ENCODE measurements at regions not wholly inside any gene's neighbourhood (a gene's known extent, or its start where the extent isn't known, plus 50 kb on each side); places are given as distances from the start of the nearest gene placed in this dataset.

DNA sequence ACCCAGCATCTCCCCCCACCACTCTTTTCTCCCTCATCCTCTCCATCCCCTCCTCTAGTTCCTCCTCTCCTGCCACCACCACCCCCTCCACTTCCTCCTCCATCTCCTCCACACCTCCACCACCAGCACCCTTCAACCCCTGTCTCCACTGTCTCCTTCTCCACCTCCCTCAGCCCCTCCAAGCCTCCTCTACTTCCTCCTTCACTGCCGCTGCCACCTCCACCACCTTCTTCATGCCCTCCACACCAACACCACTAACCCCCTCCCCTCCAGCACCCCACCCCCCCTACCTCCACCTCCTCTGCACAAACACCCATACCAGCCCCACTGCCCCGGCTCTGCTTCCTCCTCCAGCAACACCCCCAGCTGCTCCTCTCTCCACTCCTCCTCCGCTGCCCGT, 88.0 kb downstream of the HES1 start:
- Mint-ChIP-seq H3K9me3 (peaks cover 0 to 2% (median 0%) of the 10 kb centered on the region in 5 donors), H3K27me3 (peaks cover 21 to 65% of the 10 kb centered on the region in 2 donors), H3K27ac (no peak overlapping the region), H3K4me1 (peaks cover 0 to 6% (median 0%) of the 10 kb centered on the region in 3 donors), H3K4me3 (no peak overlapping the region), H3K36me3 (no peaks in the 10 kb centered on the region)
- H3K4me1 ChIP-seq (ENCODE audit: insufficient read depth, low read length), result no peaks in the 10 kb centered on the region
- no peak overlapping the region for H3K27ac ChIP-seq (ENCODE audit: low read depth, low read length)
- H3K4me3 ChIP-seq (ENCODE audit: low read length), result no peak overlapping the region
- no peaks in the 10 kb centered on the region for H3K36me3 ChIP-seq (ENCODE audit: insufficient read depth, low read length)
- H3K27me3 ChIP-seq (ENCODE audit: insufficient read depth, low read length, poor library complexity, severe bottlenecking), result no peaks in the 10 kb centered on the region
- no peaks in the 10 kb centered on the region for H3K9me3 ChIP-seq (ENCODE audit: low read length)
- CTCF ChIA-PET, result no interaction called here
- POLR2A ChIA-PET, result no interaction called here
- no peak for DNase-seq

DNA sequence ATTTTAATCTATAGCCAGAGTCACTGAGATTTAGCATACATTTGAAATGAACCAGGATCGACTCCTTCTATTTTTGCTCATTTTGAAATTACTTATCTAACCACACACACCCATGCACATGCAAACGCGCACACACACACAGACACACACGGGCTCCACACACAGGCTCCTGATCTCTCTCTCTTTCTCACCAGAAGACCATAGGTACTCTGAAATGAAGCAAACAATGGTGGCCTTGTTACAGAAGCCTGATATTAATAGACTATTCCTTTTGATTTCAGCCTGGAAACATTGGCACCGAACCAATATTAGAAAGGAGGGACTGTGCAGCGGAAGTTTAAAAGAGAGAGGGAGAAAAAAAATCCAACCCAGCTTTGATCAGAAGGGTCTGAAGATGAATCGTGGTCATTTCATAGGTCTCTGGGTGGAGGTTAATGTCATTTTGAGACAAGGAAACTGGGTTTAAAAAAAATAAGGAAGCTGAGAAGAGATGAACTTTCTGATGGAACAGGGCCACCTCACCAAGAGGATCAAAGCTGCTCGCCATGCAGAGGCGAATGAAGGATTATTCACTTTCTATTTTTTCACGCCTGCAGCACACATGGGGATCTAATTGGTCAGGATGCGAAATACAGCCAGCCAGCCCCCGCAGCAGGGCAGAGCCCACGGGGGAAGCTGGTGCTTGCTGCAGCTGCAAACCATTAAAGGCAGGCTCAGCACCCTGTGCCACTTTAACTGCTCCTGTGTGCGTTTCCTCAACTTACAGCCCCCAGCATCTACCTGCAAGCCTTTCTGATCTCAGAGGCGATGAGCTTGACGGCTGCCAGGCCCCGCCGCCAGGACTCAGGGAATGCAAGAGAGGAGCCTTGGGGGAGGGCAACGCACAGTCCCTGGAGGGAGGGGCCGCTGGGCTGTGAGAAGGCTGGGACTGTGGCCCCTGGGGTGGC, 88.8 kb downstream of the HES1 start:
- Histone ChIP-seq H3K4me3 (ENCODE audit: low read length) (no peak overlapping the region), H3K36me3 (ENCODE audit: insufficient read depth, low read length) (no peaks in the 10 kb centered on the region), H3K9me3 (ENCODE audit: low read length) (no peaks in the 10 kb centered on the region), H3K27me3 (ENCODE audit: insufficient read depth, low read length, poor library complexity, severe bottlenecking) (no peaks in the 10 kb centered on the region), H3K4me1 (ENCODE audit: insufficient read depth, low read length) (no peaks in the 10 kb centered on the region), H3K27ac (ENCODE audit: low read depth, low read length) (no peak overlapping the region)
- Mint-ChIP-seq H3K4me3 (no peak overlapping the region), H3K27me3 (peaks cover 21 to 63% of the 10 kb centered on the region in 2 donors), H3K9me3 (peaks cover 0 to 2% (median 0%) of the 10 kb centered on the region in 5 donors), H3K36me3 (no peaks in the 10 kb centered on the region), H3K27ac (no peak overlapping the region), H3K4me1 (peaks cover 0 to 6% (median 0%) of the 10 kb centered on the region in 3 donors)
- ChIA-PET CTCF (no interaction called here), POLR2A (no interaction called here)
- no peak for DNase-seq

DNA sequence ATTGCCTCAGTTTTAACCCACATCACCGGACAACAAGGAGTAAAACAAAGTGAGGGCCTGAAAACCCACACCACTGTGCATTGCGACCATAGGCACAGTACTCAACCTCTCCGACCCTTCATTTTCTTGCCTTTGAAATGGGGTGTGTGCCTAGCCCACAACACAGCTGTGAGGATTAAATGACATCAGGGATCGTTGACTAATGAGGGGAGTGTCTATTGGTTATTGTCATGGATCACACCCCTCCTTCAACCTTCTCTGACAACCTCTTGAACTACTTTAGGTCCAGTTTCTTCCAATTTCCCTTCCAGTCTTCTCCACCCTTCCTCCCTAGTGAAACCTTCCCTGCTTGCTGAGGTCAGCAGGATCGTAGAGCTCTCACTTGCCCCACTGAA, 89.5 kb downstream of the HES1 start:
- Mint-ChIP-seq H3K4me3 (no peak overlapping the region), H3K9me3 (peaks cover 0 to 2% (median 0%) of the 10 kb centered on the region in 5 donors), H3K27ac (no peak overlapping the region), H3K36me3 (no peaks in the 10 kb centered on the region), H3K4me1 (peaks cover 0 to 6% (median 0%) of the 10 kb centered on the region in 3 donors), H3K27me3 (peaks cover 22 to 59% of the 10 kb centered on the region in 2 donors)
- no peak for DNase-seq
- Histone ChIP-seq H3K27ac (ENCODE audit: low read depth, low read length) (no peak overlapping the region), H3K9me3 (ENCODE audit: low read length) (no peaks in the 10 kb centered on the region), H3K4me3 (ENCODE audit: low read length) (no peak overlapping the region), H3K27me3 (ENCODE audit: insufficient read depth, low read length, poor library complexity, severe bottlenecking) (no peaks in the 10 kb centered on the region), H3K36me3 (ENCODE audit: insufficient read depth, low read length) (no peaks in the 10 kb centered on the region), H3K4me1 (ENCODE audit: insufficient read depth, low read length) (no peaks in the 10 kb centered on the region)
- POLR2A ChIA-PET, result no interaction called here
- CTCF ChIA-PET, result no interaction called here

GRCh38 chr3:194225988-194226663, 90.2 kb downstream of the HES1 start:
- Histone ChIP-seq H3K4me3 (ENCODE audit: low read length) (no peak overlapping the region), H3K36me3 (ENCODE audit: insufficient read depth, low read length) (no peaks in the 10 kb centered on the region), H3K27ac (ENCODE audit: low read depth, low read length) (no peak overlapping the region), H3K9me3 (ENCODE audit: low read length) (no peaks in the 10 kb centered on the region), H3K4me1 (ENCODE audit: insufficient read depth, low read length) (no peaks in the 10 kb centered on the region), H3K27me3 (ENCODE audit: insufficient read depth, low read length, poor library complexity, severe bottlenecking) (no peaks in the 10 kb centered on the region)
- no peak overlapping the region for H3K4me3 Mint-ChIP-seq
- DNase-seq, result no peak
- H3K27ac Mint-ChIP-seq, result no peak overlapping the region
- H3K9me3 Mint-ChIP-seq, result peaks cover 0 to 2% (median 0%) of the 10 kb centered on the region in 5 donors
- H3K27me3 Mint-ChIP-seq, result peaks cover 22 to 61% of the 10 kb centered on the region in 2 donors
- no peaks in the 10 kb centered on the region for H3K36me3 Mint-ChIP-seq
- ChIA-PET CTCF (no interaction called here), POLR2A (no interaction called here)
- peaks cover 0 to 6% (median 0%) of the 10 kb centered on the region in 3 donors for H3K4me1 Mint-ChIP-seq

GRCh38 chr3:194231929-194232832, 96.2 kb downstream of the HES1 start:
- H3K36me3 Mint-ChIP-seq, result peaks cover 0 to 1% (median 0%) of the 10 kb centered on the region in 3 donors
- H3K4me1 ChIP-seq (ENCODE audit: insufficient read depth, low read length), result no peaks in the 10 kb centered on the region
- no peak overlapping the region for H3K27ac Mint-ChIP-seq
- ChIA-PET POLR2A (no interaction called here), CTCF (no interaction called here)
- no peak for DNase-seq
- no peaks in the 10 kb centered on the region for H3K4me1 Mint-ChIP-seq
- no peaks in the 10 kb centered on the region for H3K27me3 ChIP-seq (ENCODE audit: insufficient read depth, low read length, poor library complexity, severe bottlenecking)
- peaks cover 0 to 2% (median 0%) of the 10 kb centered on the region in 5 donors for H3K9me3 Mint-ChIP-seq
- H3K27me3 Mint-ChIP-seq, result peaks cover 9 to 69% of the 10 kb centered on the region in 2 donors
- no peaks in the 10 kb centered on the region for H3K36me3 ChIP-seq (ENCODE audit: insufficient read depth, low read length)
- H3K4me3 ChIP-seq (ENCODE audit: low read length), result no peak overlapping the region
- no peak overlapping the region for H3K4me3 Mint-ChIP-seq
- no peaks in the 10 kb centered on the region for H3K9me3 ChIP-seq (ENCODE audit: low read length)
- H3K27ac ChIP-seq (ENCODE audit: low read depth, low read length), result no peak overlapping the region

DNA sequence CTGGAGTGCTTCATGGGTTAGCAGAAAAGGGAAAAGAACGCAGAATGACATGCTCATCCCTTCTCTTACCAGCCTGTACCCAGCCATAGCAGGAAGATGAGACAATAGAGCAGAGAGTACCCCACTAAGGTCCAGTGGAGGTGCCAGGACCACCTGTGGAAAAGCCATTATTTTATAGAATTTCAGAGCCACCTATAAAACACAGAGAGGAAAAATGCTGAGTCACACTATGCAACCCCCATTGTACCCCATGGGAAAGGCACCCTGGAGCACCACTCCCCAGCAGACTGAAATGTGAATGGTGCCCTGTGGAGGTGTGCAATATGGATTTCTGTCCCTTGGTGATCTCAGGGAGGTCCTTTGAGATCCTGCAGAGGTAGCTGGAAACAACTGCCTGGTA, 97.2 kb downstream of the HES1 start:
- no peak for DNase-seq
- Histone ChIP-seq H3K4me1 (ENCODE audit: insufficient read depth, low read length) (no peaks in the 10 kb centered on the region), H3K4me3 (ENCODE audit: low read length) (no peak overlapping the region), H3K27ac (ENCODE audit: low read depth, low read length) (no peak overlapping the region), H3K9me3 (ENCODE audit: low read length) (no peaks in the 10 kb centered on the region), H3K27me3 (ENCODE audit: insufficient read depth, low read length, poor library complexity, severe bottlenecking) (no peaks in the 10 kb centered on the region), H3K36me3 (ENCODE audit: insufficient read depth, low read length) (no peaks in the 10 kb centered on the region)
- Mint-ChIP-seq H3K9me3 (peaks cover 0 to 2% (median 0%) of the 10 kb centered on the region in 5 donors), H3K27me3 (peaks cover 10 to 69% of the 10 kb centered on the region in 2 donors), H3K4me1 (no peaks in the 10 kb centered on the region), H3K27ac (no peak overlapping the region), H3K36me3 (peaks cover 0 to 7% (median 0%) of the 10 kb centered on the region in 3 donors), H3K4me3 (no peak overlapping the region)
- ChIA-PET POLR2A (no interaction called here), CTCF (no interaction called here)

DNA sequence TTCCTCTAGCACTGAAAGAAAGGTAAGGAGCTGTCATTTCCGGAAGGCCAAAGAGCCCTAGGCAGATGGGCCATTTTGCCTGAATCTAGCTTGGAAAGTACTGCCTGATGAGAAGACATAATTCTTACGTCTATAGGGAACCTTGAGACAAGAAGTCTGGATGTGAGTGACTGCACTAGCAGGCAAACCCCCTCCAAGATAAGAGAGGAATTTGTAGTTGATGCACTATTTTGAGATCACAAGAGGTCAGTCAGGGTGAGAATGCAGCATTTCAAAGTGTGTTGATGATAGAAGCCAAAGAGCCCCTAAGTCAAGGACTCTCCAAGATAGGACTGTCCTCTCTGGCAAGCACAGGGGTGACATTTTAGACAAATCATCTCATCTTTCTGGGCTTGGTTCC, 99.2 kb downstream of the HES1 start:
- Histone ChIP-seq H3K27ac (ENCODE audit: low read depth, low read length) (no peak overlapping the region), H3K4me1 (ENCODE audit: insufficient read depth, low read length) (no peaks in the 10 kb centered on the region), H3K27me3 (ENCODE audit: insufficient read depth, low read length, poor library complexity, severe bottlenecking) (no peaks in the 10 kb centered on the region), H3K36me3 (ENCODE audit: insufficient read depth, low read length) (no peaks in the 10 kb centered on the region), H3K9me3 (ENCODE audit: low read length) (no peaks in the 10 kb centered on the region), H3K4me3 (ENCODE audit: low read length) (no peak overlapping the region)
- H3K27me3 Mint-ChIP-seq, result peaks cover 13 to 61% of the 10 kb centered on the region in 2 donors
- DNase-seq, result no peak
- POLR2A ChIA-PET, result no interaction called here
- CTCF ChIA-PET, result no interaction called here
- H3K9me3 Mint-ChIP-seq, result peaks cover 0 to 2% (median 0%) of the 10 kb centered on the region in 5 donors
- H3K4me3 Mint-ChIP-seq, result no peak overlapping the region
- no peak overlapping the region for H3K27ac Mint-ChIP-seq
- peaks cover 0 to 7% (median 0%) of the 10 kb centered on the region in 3 donors for H3K36me3 Mint-ChIP-seq
- no peaks in the 10 kb centered on the region for H3K4me1 Mint-ChIP-seq

All from CD8-positive, alpha-beta memory T cell (primary cell).